C4-2B (cell line): ENCODE measurements at regions not wholly inside any gene's neighbourhood (a gene's known extent, or its start where the extent isn't known, plus 50 kb on each side); places are given as distances from the start of the nearest gene placed in this dataset.

Experiments
- ZFX ChIP-seq: fragments of 450-650 bp; IDR thresholded peaks from 2 replicates; pipeline ENCODE4 v1.6.1; 2017
- TF ChIP-seq, protein P1 (sequence below): fragments of 450-650 bp; conservative IDR thresholded peaks from 2 replicates; pipeline ENCODE4 v1.5.1; 2017; ENCODE audit warnings: mild to moderate bottlenecking

GRCh38 chr4:53809816-53810215 lies 218.5 kb upstream of the LNX1 start:
- TF ChIP-seq, protein P1, sequence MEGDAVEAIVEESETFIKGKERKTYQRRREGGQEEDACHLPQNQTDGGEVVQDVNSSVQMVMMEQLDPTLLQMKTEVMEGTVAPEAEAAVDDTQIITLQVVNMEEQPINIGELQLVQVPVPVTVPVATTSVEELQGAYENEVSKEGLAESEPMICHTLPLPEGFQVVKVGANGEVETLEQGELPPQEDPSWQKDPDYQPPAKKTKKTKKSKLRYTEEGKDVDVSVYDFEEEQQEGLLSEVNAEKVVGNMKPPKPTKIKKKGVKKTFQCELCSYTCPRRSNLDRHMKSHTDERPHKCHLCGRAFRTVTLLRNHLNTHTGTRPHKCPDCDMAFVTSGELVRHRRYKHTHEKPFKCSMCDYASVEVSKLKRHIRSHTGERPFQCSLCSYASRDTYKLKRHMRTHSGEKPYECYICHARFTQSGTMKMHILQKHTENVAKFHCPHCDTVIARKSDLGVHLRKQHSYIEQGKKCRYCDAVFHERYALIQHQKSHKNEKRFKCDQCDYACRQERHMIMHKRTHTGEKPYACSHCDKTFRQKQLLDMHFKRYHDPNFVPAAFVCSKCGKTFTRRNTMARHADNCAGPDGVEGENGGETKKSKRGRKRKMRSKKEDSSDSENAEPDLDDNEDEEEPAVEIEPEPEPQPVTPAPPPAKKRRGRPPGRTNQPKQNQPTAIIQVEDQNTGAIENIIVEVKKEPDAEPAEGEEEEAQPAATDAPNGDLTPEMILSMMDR = no peak
- no peak for TF ChIP-seq ZFX
